CD8-positive, alpha-beta memory T cell (primary cell): ENCODE measurements at regions not wholly inside any gene's neighbourhood (a gene's known extent, or its start where the extent isn't known, plus 50 kb on each side); places are given as distances from the start of the nearest gene placed in this dataset.
"Not testable (repeated sequence)": the region's sequence is repeated elsewhere in the genome, so short reads cannot be mapped to it uniquely, and the experiment has no call there.

Source experiments
- CTCF ChIA-PET: fragments of 350-600 bp; sonication (Branson Sonifier 250); formaldehyde crosslinking; loops from one replicate; lab custom pipeline; 2021; ENCODE audit warnings: antibody characterized with exemption; lab: Charles Lee
- POLR2A ChIA-PET: fragments of 350-600 bp; sonication (Branson Sonifier 250); formaldehyde crosslinking; loops from one replicate; lab custom pipeline; 2021; ENCODE audit warnings: antibody characterized with exemption; lab: Charles Lee
- DNase-seq, 5 donors: peaks; one replicate each; pipeline versions ENCODE4 v3.0.0 to v3.0.0-alpha.2; 2020 to 2022; ENCODE audit warnings: mixed read lengths in 1 of 5
- H3K27ac ChIP-seq: one replicate; pipeline ENCODE4 v1.7.0; 2013; ENCODE audit warnings: low read depth, mild to moderate bottlenecking, low read length, moderate library complexity
- H3K27me3 ChIP-seq: 2 replicates; pipeline ENCODE4 v1.7.0; 2013; ENCODE audit warnings: low read length, mild to moderate bottlenecking; ENCODE audit not compliant: insufficient read depth, poor library complexity, severe bottlenecking
- H3K36me3 ChIP-seq: 2 replicates; pipeline ENCODE4 v1.7.0; 2013; ENCODE audit warnings: mild to moderate bottlenecking, low read length, moderate library complexity; ENCODE audit not compliant: insufficient read depth
- H3K4me1 ChIP-seq: 2 replicates; pipeline ENCODE4 v1.7.0; 2013; ENCODE audit warnings: mild to moderate bottlenecking, low read length, moderate library complexity; ENCODE audit not compliant: insufficient read depth
- H3K4me3 ChIP-seq: 2 replicates; pipeline ENCODE4 v1.7.0; 2013; ENCODE audit warnings: mild to moderate bottlenecking, low read length
- H3K9me3 ChIP-seq: 2 replicates; pipeline ENCODE4 v1.7.0; 2013; ENCODE audit warnings: mild to moderate bottlenecking, low read length
- H3K27ac Mint-ChIP-seq, 8 donors: one replicate each; pipeline ENCODE4 v1.8.0; 2020 to 2021; ENCODE audit warnings: mixed read lengths in 8 of 8, mild to moderate bottlenecking in 6 of 8, inconsistent platforms in 3 of 8, moderate library complexity in 3 of 8
- H3K27me3 Mint-ChIP-seq, 2 donors: one replicate each; pipeline ENCODE4 v1.8.0; 2020 to 2021; ENCODE audit warnings: mixed read lengths in 2 of 2, mild to moderate bottlenecking in 1 of 2, moderate library complexity in 1 of 2
- H3K36me3 Mint-ChIP-seq, 3 donors: one replicate each; pipeline ENCODE4 v1.8.0; 2020 to 2021; ENCODE audit warnings: mixed read lengths in 3 of 3, inconsistent platforms in 1 of 3, mild to moderate bottlenecking in 1 of 3
- H3K4me1 Mint-ChIP-seq, 3 donors: one replicate each; pipeline ENCODE4 v1.8.0; 2020 to 2021; ENCODE audit warnings: mixed read lengths in 3 of 3, inconsistent platforms in 1 of 3, mild to moderate bottlenecking in 1 of 3
- H3K4me3 Mint-ChIP-seq, 7 donors: one replicate each; pipeline ENCODE4 v1.8.0; 2020 to 2021; ENCODE audit warnings: mixed read lengths in 7 of 7, mild to moderate bottlenecking in 6 of 7, moderate library complexity in 4 of 7, inconsistent platforms in 2 of 7
- H3K9me3 Mint-ChIP-seq, 5 donors: one replicate each; pipeline ENCODE4 v1.8.0; 2020 to 2022; ENCODE audit warnings: mixed read lengths in 5 of 5, mild to moderate bottlenecking in 3 of 5, moderate library complexity in 2 of 5, inconsistent platforms in 1 of 5

- Mint-ChIP-seq H3K27me3 (no peaks in the 10 kb centered on the region), H3K27ac (no peak overlapping the region), H3K36me3 (no peaks in the 10 kb centered on the region), H3K4me1 (no peaks in the 10 kb centered on the region), H3K4me3 (no peak overlapping the region), H3K9me3 (peaks cover 12 to 40% (median 16%) of the 10 kb centered on the region in 5 donors)
- Histone ChIP-seq H3K9me3 (no peaks in the 10 kb centered on the region), H3K36me3 (no peaks in the 10 kb centered on the region), H3K27me3 (no peaks in the 10 kb centered on the region), H3K27ac (no peak overlapping the region), H3K4me1 (no peaks in the 10 kb centered on the region), H3K4me3 (no peak overlapping the region)
- CTCF ChIA-PET: no interaction called here
- POLR2A ChIA-PET: no interaction called here
- no peak for DNase-seq
Measured at GRCh38 chr5:17854901-17855300, 220.6 kb downstream of the TAF11L14 start.

GRCh38 chr5:17860660-17861315, 226.5 kb downstream of the TAF11L14 start:
- DNase-seq: no peak
- Mint-ChIP-seq H3K27ac (no peak overlapping the region), H3K27me3 (no peaks in the 10 kb centered on the region), H3K9me3 (peaks cover 15 to 37% (median 24%) of the 10 kb centered on the region in 5 donors), H3K4me1 (no peaks in the 10 kb centered on the region), H3K4me3 (no peak overlapping the region), H3K36me3 (no peaks in the 10 kb centered on the region)
- Histone ChIP-seq H3K9me3 (no peaks in the 10 kb centered on the region), H3K27me3 (no peaks in the 10 kb centered on the region), H3K27ac (no peak overlapping the region), H3K36me3 (no peaks in the 10 kb centered on the region), H3K4me1 (no peaks in the 10 kb centered on the region), H3K4me3 (no peak overlapping the region)
- ChIA-PET CTCF (no interaction called here), POLR2A (no interaction called here)

GRCh38 chr5:17864903-17865302, 230.6 kb downstream of the TAF11L14 start:
- H3K27me3 Mint-ChIP-seq, H3K27ac ChIP-seq, H3K9me3 ChIP-seq, H3K4me1 ChIP-seq, H3K27me3 ChIP-seq, H3K27ac Mint-ChIP-seq, H3K36me3 Mint-ChIP-seq, CTCF ChIA-PET, H3K4me1 Mint-ChIP-seq, H3K4me3 ChIP-seq, POLR2A ChIA-PET, H3K4me3 Mint-ChIP-seq, H3K36me3 ChIP-seq, DNase-seq: not testable (repeated sequence)
- peaks cover 18 to 42% (median 22%) of the 10 kb centered on the region in 5 donors for H3K9me3 Mint-ChIP-seq

GRCh38 chr5:17865966-17866365, 231.7 kb downstream of the TAF11L14 start:
- H3K36me3 Mint-ChIP-seq, H3K4me3 Mint-ChIP-seq, H3K4me1 ChIP-seq, H3K36me3 ChIP-seq, H3K27ac Mint-ChIP-seq, H3K9me3 ChIP-seq, H3K4me1 Mint-ChIP-seq, DNase-seq, POLR2A ChIA-PET, H3K27me3 ChIP-seq, H3K4me3 ChIP-seq, H3K27me3 Mint-ChIP-seq, CTCF ChIA-PET, H3K27ac ChIP-seq: not testable (repeated sequence)
- peaks cover 12 to 42% (median 26%) of the 10 kb centered on the region in 5 donors for H3K9me3 Mint-ChIP-seq

- no peaks in the 10 kb centered on the region for H3K27me3 Mint-ChIP-seq
- Histone ChIP-seq H3K4me3 (no peak overlapping the region), H3K4me1 (no peaks in the 10 kb centered on the region), H3K36me3 (no peaks in the 10 kb centered on the region), H3K27ac (no peak overlapping the region), H3K9me3 (no peaks in the 10 kb centered on the region), H3K27me3 (no peaks in the 10 kb centered on the region)
- ChIA-PET CTCF (no interaction called here), POLR2A (no interaction called here)
- no peak overlapping the region for H3K4me3 Mint-ChIP-seq
- H3K9me3 Mint-ChIP-seq: peaks cover 4 to 34% (median 17%) of the 10 kb centered on the region in 5 donors
- no peaks in the 10 kb centered on the region for H3K4me1 Mint-ChIP-seq
- no peak for DNase-seq
- H3K27ac Mint-ChIP-seq: no peak overlapping the region
- H3K36me3 Mint-ChIP-seq: no peaks in the 10 kb centered on the region
Measured at GRCh38 chr5:17872204-17872603, 237.9 kb downstream of the TAF11L14 start.

GRCh38 chr5:17878541-17878940, 244.3 kb downstream of the TAF11L14 start:
- POLR2A ChIA-PET: no interaction called here
- CTCF ChIA-PET: no interaction called here
- no peaks in the 10 kb centered on the region for H3K4me1 ChIP-seq
- Mint-ChIP-seq H3K36me3 (no peaks in the 10 kb centered on the region), H3K27me3 (no peaks in the 10 kb centered on the region), H3K4me1 (no peaks in the 10 kb centered on the region), H3K9me3 (peaks cover 1 to 35% (median 10%) of the 10 kb centered on the region in 5 donors), H3K4me3 (no peak overlapping the region), H3K27ac (no peak overlapping the region)
- H3K36me3 ChIP-seq: no peaks in the 10 kb centered on the region
- H3K27ac ChIP-seq: no peak overlapping the region
- no peaks in the 10 kb centered on the region for H3K27me3 ChIP-seq
- H3K9me3 ChIP-seq: no peaks in the 10 kb centered on the region
- DNase-seq: no peak
- no peak overlapping the region for H3K4me3 ChIP-seq

- Histone ChIP-seq H3K27ac (no peak overlapping the region), H3K27me3 (no peaks in the 10 kb centered on the region), H3K36me3 (no peaks in the 10 kb centered on the region), H3K4me3 (no peak overlapping the region), H3K9me3 (no peaks in the 10 kb centered on the region), H3K4me1 (no peaks in the 10 kb centered on the region)
- CTCF ChIA-PET: no interaction called here
- no peak for DNase-seq
- Mint-ChIP-seq H3K27ac (no peak overlapping the region), H3K4me1 (no peaks in the 10 kb centered on the region), H3K9me3 (peaks cover 1 to 35% (median 13%) of the 10 kb centered on the region in 5 donors), H3K27me3 (no peaks in the 10 kb centered on the region), H3K4me3 (no peak overlapping the region), H3K36me3 (no peaks in the 10 kb centered on the region)
- POLR2A ChIA-PET: no interaction called here
Measured at GRCh38 chr5:17879276-17879675, 245.0 kb downstream of the TAF11L14 start.

GRCh38 chr5:17880869-17881268, 246.6 kb downstream of the TAF11L14 start:
- no peak for DNase-seq
- H3K9me3 Mint-ChIP-seq: peaks cover 8 to 28% (median 19%) of the 10 kb centered on the region in 5 donors
- H3K36me3 Mint-ChIP-seq: no peaks in the 10 kb centered on the region
- ChIA-PET POLR2A (no interaction called here), CTCF (no interaction called here)
- Histone ChIP-seq H3K27ac (no peak overlapping the region), H3K4me1 (no peaks in the 10 kb centered on the region), H3K4me3 (no peak overlapping the region), H3K36me3 (no peaks in the 10 kb centered on the region), H3K9me3 (no peaks in the 10 kb centered on the region), H3K27me3 (no peaks in the 10 kb centered on the region)
- no peak overlapping the region for H3K4me3 Mint-ChIP-seq
- no peaks in the 10 kb centered on the region for H3K27me3 Mint-ChIP-seq
- no peaks in the 10 kb centered on the region for H3K4me1 Mint-ChIP-seq
- H3K27ac Mint-ChIP-seq: no peak overlapping the region
